Neuronal stem cell (in vitro differentiated cells): ENCODE measurements at regions not wholly inside any gene's neighbourhood (a gene's known extent, or its start where the extent isn't known, plus 50 kb on each side); places are given as distances from the start of the nearest gene placed in this dataset.

Source experiments
- DNase-seq: peaks from one replicate; pipeline ENCODE4 v3.0.0-alpha.2; 2013; ENCODE audit warnings: low spot score
- H2AFZ ChIP-seq: one replicate; pipeline ENCODE4 v1.6.1; 2013; ENCODE audit warnings: mild to moderate bottlenecking, low read length, inconsistent platforms
- H2AK5ac ChIP-seq: 2 replicates; pipeline ENCODE4 v1.6.1; 2013; ENCODE audit warnings: low read depth, mild to moderate bottlenecking, inconsistent platforms, low read length, moderate library complexity, mixed read lengths
- H2BK120ac ChIP-seq: 2 replicates; pipeline ENCODE4 v1.6.1; 2013; ENCODE audit warnings: low read depth, mild to moderate bottlenecking, inconsistent platforms, low read length, moderate library complexity, mixed read lengths
- H2BK12ac ChIP-seq: one replicate; pipeline ENCODE4 v1.6.1; 2013; ENCODE audit warnings: low read length, inconsistent platforms
- H2BK15ac ChIP-seq: 2 replicates; pipeline ENCODE4 v1.6.1; 2013; ENCODE audit warnings: mild to moderate bottlenecking, low read length, inconsistent platforms, mixed read lengths
- H2BK5ac ChIP-seq: one replicate; pipeline ENCODE4 v1.6.1; 2013; ENCODE audit warnings: inconsistent platforms, mild to moderate bottlenecking, low read length, moderate library complexity
- H3K14ac ChIP-seq: one replicate; pipeline ENCODE4 v1.6.1; 2013; ENCODE audit warnings: low read length, inconsistent platforms
- H3K18ac ChIP-seq: 2 replicates; pipeline ENCODE4 v1.6.1; 2013; ENCODE audit warnings: low read length, inconsistent platforms
- H3K23ac ChIP-seq: 2 replicates; pipeline ENCODE4 v1.6.1; 2013; ENCODE audit warnings: low read depth, mild to moderate bottlenecking, mixed read lengths, low read length, inconsistent platforms; ENCODE audit not compliant: poor library complexity
- H3K27ac ChIP-seq: replicated peaks from 3 replicates; pipeline ENCODE4 v1.5.1; 2013; ENCODE audit warnings: low read length, inconsistent platforms
- H3K27me3 ChIP-seq, 3 experiments: 2 replicates each; pipeline ENCODE4 v1.6.1; 2013; ENCODE audit warnings: low read length in 3 of 3, mild to moderate bottlenecking in 2 of 3, inconsistent platforms in 1 of 3, low read depth in 1 of 3, mixed read lengths in 1 of 3, moderate library complexity in 1 of 3; ENCODE audit not compliant: control insufficient read depth in 3 of 3, insufficient read depth in 3 of 3
- H3K36me3 ChIP-seq, 2 donors: replicated peaks in 1 of 2; 2 replicates each; pipeline ENCODE4 v1.6.1; 2013; ENCODE audit warnings: low read length in 2 of 2; ENCODE audit not compliant: control insufficient read depth in 2 of 2, insufficient read depth in 2 of 2
- H3K4ac ChIP-seq: 2 replicates; pipeline ENCODE4 v1.6.1; 2013; ENCODE audit warnings: inconsistent platforms, mild to moderate bottlenecking, low read length, moderate library complexity
- H3K4me1 ChIP-seq, 2 donors: 1 replicate in 1 of 2; 2 replicates in 1 of 2; pipeline ENCODE4 v1.6.1; 2013; ENCODE audit warnings: low read length in 2 of 2, low read depth in 1 of 2; ENCODE audit not compliant: control insufficient read depth in 2 of 2, insufficient read depth in 1 of 2
- H3K4me2 ChIP-seq: one replicate; pipeline ENCODE4 v1.6.1; 2013; ENCODE audit warnings: mild to moderate bottlenecking, low read length, inconsistent platforms; ENCODE audit not compliant: insufficient read depth, poor library complexity, severe bottlenecking
- H3K4me3 ChIP-seq, 2 donors: 2 replicates each; pipeline ENCODE4 v1.5.1; 2013; ENCODE audit warnings: low read length in 2 of 2, mild to moderate bottlenecking in 2 of 2, inconsistent platforms in 1 of 2, moderate library complexity in 1 of 2
- H3K79me1 ChIP-seq: one replicate; pipeline ENCODE4 v1.6.1; 2013; ENCODE audit warnings: low read depth, mild to moderate bottlenecking, inconsistent platforms, low read length, moderate library complexity
- H3K9ac ChIP-seq: one replicate; pipeline ENCODE4 v1.6.1; 2013; ENCODE audit warnings: mild to moderate bottlenecking, low read depth, low read length, inconsistent platforms; ENCODE audit not compliant: poor library complexity
- H3K9me3 ChIP-seq, 2 donors: replicated peaks in 1 of 2; 2 replicates each; pipeline versions ENCODE3 to v1.6.1; 2013; ENCODE audit warnings: low read length in 2 of 2, mild to moderate bottlenecking in 2 of 2, inconsistent platforms in 1 of 2, low read depth in 1 of 2, mixed read lengths in 1 of 2, moderate library complexity in 1 of 2; ENCODE audit not compliant: control insufficient read depth in 2 of 2, insufficient read depth in 1 of 2
- H4K8ac ChIP-seq: one replicate; pipeline ENCODE4 v1.6.1; 2013; ENCODE audit warnings: low read depth, mild to moderate bottlenecking, inconsistent platforms, low read length, moderate library complexity
- H4K91ac ChIP-seq: one replicate; pipeline ENCODE4 v1.6.1; 2013; ENCODE audit warnings: low read length, low read depth, mild to moderate bottlenecking, inconsistent platforms; ENCODE audit not compliant: poor library complexity
- WGBS, 2 donors: extraction: QIAGEN DNeasy Blood & Tissue Kit; methylation state at CpG; one replicate each; pipeline ENCODE4 v1.1.7; 2013; ENCODE audit warnings: missing lambda C conversion rate in 2 of 2, mixed read lengths in 1 of 2; ENCODE audit not compliant: insufficient read length in 2 of 2, insufficient replicate concordance in 1 of 2; ENCODE audit errors: extremely low coverage in 2 of 2; 5-methylcytosine and 5-hydroxymethylcytosine counted together

GRCh38 chr5:96285823-96286222, 147.2 kb downstream of the PCSK1 start:
- Histone ChIP-seq H3K4ac (no peak overlapping the region), H3K9me3 (peaks cover 0 to 3% of the 10 kb centered on the region in 2 donors), H3K9ac (no peak overlapping the region), H2BK120ac (no peak overlapping the region), H3K36me3 (no peaks in the 10 kb centered on the region), H3K4me1 (peaks cover 0 to 15% of the 10 kb centered on the region in 2 donors), H4K91ac (no peak overlapping the region), H4K8ac (no peak overlapping the region), H3K79me1 (no peaks in the 10 kb centered on the region), H2AFZ (no peak overlapping the region), H3K14ac (no peak overlapping the region), H3K27me3 (no peaks in the 10 kb centered on the region), H3K4me3 (no peak overlapping the region), H2AK5ac (no peak overlapping the region), H3K27ac (no peak overlapping the region), H2BK15ac (no peak overlapping the region), H3K18ac (no peak overlapping the region), H2BK5ac (no peak overlapping the region), H3K4me2 (no peak overlapping the region), H3K23ac (no peak overlapping the region), H2BK12ac (no peak overlapping the region)
- DNase-seq, result no peak
- no CpG with 5 or more reads among the region's 1 CpG for WGBS, 2 donors

GRCh38 chr5:96284727-96285389, 148.2 kb downstream of the PCSK1 start:
- no peak for DNase-seq
- no peaks in the 10 kb centered on the region for H3K9me3 ChIP-seq
- no peaks in the 10 kb centered on the region for H3K79me1 ChIP-seq
- H3K18ac ChIP-seq, result no peak overlapping the region
- no peak overlapping the region for H2BK120ac ChIP-seq
- no peak overlapping the region for H4K8ac ChIP-seq
- no peak overlapping the region for H3K4me2 ChIP-seq
- H3K4ac ChIP-seq, result no peak overlapping the region
- no peak overlapping the region for H3K27ac ChIP-seq
- H2BK5ac ChIP-seq, result no peak overlapping the region
- H3K4me3 ChIP-seq, result no peak overlapping the region
- 100% methylated on average over 3 of the region's 4 CpGs; no CpG with 5 or more reads in 1 of the 2 donors for WGBS, 2 donors
- no peak overlapping the region for H3K14ac ChIP-seq
- H2AFZ ChIP-seq, result no peak overlapping the region
- H3K9ac ChIP-seq, result no peak overlapping the region
- no peak overlapping the region for H4K91ac ChIP-seq
- H3K36me3 ChIP-seq, result no peaks in the 10 kb centered on the region
- no peak overlapping the region for H3K23ac ChIP-seq
- no peak overlapping the region for H2BK15ac ChIP-seq
- no peaks in the 10 kb centered on the region for H3K27me3 ChIP-seq
- H2AK5ac ChIP-seq, result no peak overlapping the region
- peaks cover 0 to 15% of the 10 kb centered on the region in 2 donors for H3K4me1 ChIP-seq
- H2BK12ac ChIP-seq, result no peak overlapping the region

- Histone ChIP-seq H3K14ac (no peak overlapping the region), H4K91ac (no peak overlapping the region), H3K36me3 (no peaks in the 10 kb centered on the region), H3K79me1 (no peaks in the 10 kb centered on the region), H3K9me3 (no peaks in the 10 kb centered on the region), H3K4me1 (peaks cover 0 to 15% of the 10 kb centered on the region in 2 donors), H3K23ac (no peak overlapping the region), H3K27ac (no peak overlapping the region), H2BK12ac (no peak overlapping the region), H2AFZ (no peak overlapping the region), H3K27me3 (no peaks in the 10 kb centered on the region), H3K4ac (no peak overlapping the region), H2BK15ac (no peak overlapping the region), H4K8ac (no peak overlapping the region), H2BK5ac (no peak overlapping the region), H2BK120ac (no peak overlapping the region), H3K4me2 (no peak overlapping the region), H3K4me3 (no peak overlapping the region), H2AK5ac (no peak overlapping the region), H3K18ac (no peak overlapping the region), H3K9ac (no peak overlapping the region)
- DNase-seq, result no peak
- WGBS, 2 donors, result no CpG with 5 or more reads among the region's 5 CpGs
Measured at GRCh38 chr5:96283589-96283988, 149.5 kb downstream of the PCSK1 start.

GRCh38 chr5:96282020-96282419, 151.0 kb downstream of the PCSK1 start:
- H2BK15ac ChIP-seq, result no peak overlapping the region
- no peak overlapping the region for H2AK5ac ChIP-seq
- H2BK12ac ChIP-seq, result no peak overlapping the region
- DNase-seq, result no peak
- H4K91ac ChIP-seq, result no peak overlapping the region
- no CpG with 5 or more reads among the region's 8 CpGs for WGBS, 2 donors
- H3K79me1 ChIP-seq, result no peaks in the 10 kb centered on the region
- no peak overlapping the region for H3K4me3 ChIP-seq
- no peak overlapping the region for H2AFZ ChIP-seq
- no peak overlapping the region for H3K4ac ChIP-seq
- H3K36me3 ChIP-seq, result no peaks in the 10 kb centered on the region
- no peak overlapping the region for H3K14ac ChIP-seq
- no peak overlapping the region for H2BK5ac ChIP-seq
- no peaks in the 10 kb centered on the region for H3K9me3 ChIP-seq
- H2BK120ac ChIP-seq, result no peak overlapping the region
- no peak overlapping the region for H3K9ac ChIP-seq
- no peak overlapping the region for H3K27ac ChIP-seq
- no peak overlapping the region for H3K4me2 ChIP-seq
- peaks cover 3 to 12% of the 10 kb centered on the region in 2 donors for H3K4me1 ChIP-seq
- no peaks in the 10 kb centered on the region for H3K27me3 ChIP-seq
- H4K8ac ChIP-seq, result no peak overlapping the region
- H3K18ac ChIP-seq, result no peak overlapping the region
- no peak overlapping the region for H3K23ac ChIP-seq
